IMR-90 (cell line): ENCODE measurements at regions not wholly inside any gene's neighbourhood (a gene's known extent, or its start where the extent isn't known, plus 50 kb on each side); places are given as distances from the start of the nearest gene placed in this dataset.

Experiments
- ATAC-seq: fragments of 200-7000 bp; cut with Tn5 transposase; 2 replicates; pipeline ENCODE4 v1.9.1; 2020; ENCODE audit warnings: low read depth, mild to moderate bottlenecking, moderate library complexity
- BruUV-seq: library from RNA; stranded (reverse); fragments of 400-500 nt; replicated peaks from 2 replicates; lab custom pipeline; 2021; lab: Mats Ljungman, UMichigan
- CTCF ChIA-PET: fragments of 300-600 bp; formaldehyde crosslinking; extraction: SDS; loops from one replicate; lab custom pipeline; 2021; ENCODE audit warnings: antibody characterized with exemption; lab: Yijun Ruan, JAX
- POLR2A ChIA-PET: fragments of 300-600 bp; sonication (Branson Sonifier 250); formaldehyde crosslinking; loops from one replicate; lab custom pipeline; 2022; ENCODE audit warnings: antibody characterized with exemption; ENCODE audit not compliant: unreplicated experiment; lab: Charles Lee
- DNase-seq: peaks from one replicate; pipeline ENCODE4 v3.0.0; 2013
- H2AFZ ChIP-seq: replicated peaks from 2 replicates; pipeline ENCODE3; 2013; ENCODE audit warnings: low read length, mild to moderate bottlenecking; ENCODE audit not compliant: poor library complexity
- H2AK5ac ChIP-seq: 2 replicates; pipeline ENCODE4 v1.6.1; 2013; ENCODE audit warnings: low read depth, low read length, inconsistent platforms
- H2AK9ac ChIP-seq: replicated peaks from 2 replicates; pipeline ENCODE3; 2013; ENCODE audit warnings: mild to moderate bottlenecking, low read depth, low read length, moderate library complexity; ENCODE audit not compliant: poor library complexity
- H2BK120ac ChIP-seq: 2 replicates; pipeline ENCODE4 v1.6.1; 2013; ENCODE audit warnings: low read depth, low read length, inconsistent platforms
- H2BK15ac ChIP-seq: 3 replicates; pipeline ENCODE4 v1.6.1; 2013; ENCODE audit warnings: low read depth, low read length, inconsistent platforms
- H2BK20ac ChIP-seq: 2 replicates; pipeline ENCODE4 v1.6.1; 2013; ENCODE audit warnings: low read depth, mild to moderate bottlenecking, inconsistent platforms, low read length, moderate library complexity
- H2BK5ac ChIP-seq: 2 replicates; pipeline ENCODE4 v1.6.1; 2013; ENCODE audit warnings: mild to moderate bottlenecking, low read depth, low read length, inconsistent platforms; ENCODE audit not compliant: poor library complexity, severe bottlenecking
- H3K14ac ChIP-seq: replicated peaks from 2 replicates; pipeline ENCODE4 v1.6.1; 2013; ENCODE audit warnings: low read depth, low read length, inconsistent platforms
- H3K18ac ChIP-seq: 2 replicates; pipeline ENCODE4 v1.6.1; 2013; ENCODE audit warnings: low read depth, low read length, control low read depth
- H3K23ac ChIP-seq: 2 replicates; pipeline ENCODE4 v1.6.1; 2013; ENCODE audit warnings: low read depth, low read length, inconsistent platforms
- H3K27ac ChIP-seq: 2 replicates; pipeline ENCODE4 v1.5.1; 2013; ENCODE audit warnings: mild to moderate bottlenecking, control low read depth, low read length; ENCODE audit not compliant: insufficient read depth
- H3K27me3 ChIP-seq: 2 replicates; pipeline ENCODE4 v1.6.1; 2013; ENCODE audit warnings: low read length; ENCODE audit not compliant: control insufficient read depth, insufficient read depth
- H3K36me3 ChIP-seq: 2 replicates; pipeline ENCODE4 v1.6.1; 2013; ENCODE audit warnings: low read length, mixed read lengths; ENCODE audit not compliant: control insufficient read depth, insufficient read depth
- H3K4ac ChIP-seq: 2 replicates; pipeline ENCODE4 v1.6.1; 2013; ENCODE audit warnings: low read depth, low read length, inconsistent platforms
- H3K4me1 ChIP-seq: 2 replicates; pipeline ENCODE4 v1.6.1; 2013; ENCODE audit warnings: low read length, mixed read lengths; ENCODE audit not compliant: control insufficient read depth, insufficient read depth
- H3K4me2 ChIP-seq: 2 replicates; pipeline ENCODE4 v1.6.1; 2013; ENCODE audit warnings: low read depth, mild to moderate bottlenecking, control low read depth, low read length, moderate library complexity
- H3K4me3 ChIP-seq: 2 replicates; pipeline ENCODE4 v1.5.1; 2013; ENCODE audit warnings: low read depth, mild to moderate bottlenecking, control low read depth, low read length, moderate library complexity; ENCODE audit not compliant: insufficient read depth
- H3K56ac ChIP-seq: 2 replicates; pipeline ENCODE4 v1.6.1; 2013; ENCODE audit warnings: low read length, inconsistent platforms; ENCODE audit not compliant: insufficient read depth; ENCODE audit errors: extremely low read depth
- H3K79me1 ChIP-seq, 2 experiments: 2 replicates each; pipeline ENCODE4 v1.6.1; 2013; ENCODE audit warnings: low read length in 2 of 2, inconsistent platforms in 1 of 2, low read depth in 1 of 2
- H3K9ac ChIP-seq: 2 replicates; pipeline ENCODE4 v1.6.1; 2013; ENCODE audit warnings: low read depth, low read length, control low read depth
- H3K9me1 ChIP-seq: 2 replicates; pipeline ENCODE4 v1.6.1; 2013; ENCODE audit warnings: low read length, inconsistent platforms; ENCODE audit not compliant: insufficient read depth
- H3K9me3 ChIP-seq: 2 replicates; pipeline ENCODE4 v1.6.1; 2013; ENCODE audit warnings: low read length; ENCODE audit not compliant: control insufficient read depth, insufficient read depth
- H4K20me1 ChIP-seq: 2 replicates; pipeline ENCODE4 v1.6.1; 2013; ENCODE audit warnings: low read length, inconsistent platforms; ENCODE audit not compliant: insufficient read depth
- H4K5ac ChIP-seq: 2 replicates; pipeline ENCODE4 v1.6.1; 2013; ENCODE audit warnings: mild to moderate bottlenecking, low read depth, low read length, control low read depth
- H4K8ac ChIP-seq, 2 experiments: 2 replicates each; pipeline ENCODE4 v1.6.1; 2013; ENCODE audit warnings: low read depth in 2 of 2, low read length in 2 of 2, control low read depth in 1 of 2, inconsistent platforms in 1 of 2
- H4K91ac ChIP-seq: 2 replicates; pipeline ENCODE4 v1.6.1; 2013; ENCODE audit warnings: low read depth, low read length, inconsistent platforms; ENCODE audit not compliant: insufficient read depth
- CHD1 ChIP-seq: IDR thresholded peaks from 2 replicates; pipeline ENCODE4 v1.6.1; 2012; ENCODE audit warnings: low read depth, low read length, improper control_type of control experiment
- CTCF ChIP-seq: conservative IDR thresholded peaks from 2 replicates; pipeline ENCODE4 v1.5.1; 2012; ENCODE audit warnings: mild to moderate bottlenecking, low read depth, low read length, improper control_type of control experiment
- ELK1 ChIP-seq: fragments of 150-350 bp; IDR thresholded peaks from 2 replicates; pipeline ENCODE4 v1.6.1; 2016; ENCODE audit warnings: low read depth, mild to moderate bottlenecking, low read length, moderate library complexity, borderline replicate concordance
- MAFK ChIP-seq: IDR thresholded peaks from 2 replicates; pipeline ENCODE4 v1.6.1; 2012; ENCODE audit warnings: low read depth, low read length, improper control_type of control experiment
- RAD21 ChIP-seq: IDR thresholded peaks from 2 replicates; pipeline ENCODE4 v1.6.1; 2012; ENCODE audit warnings: low read length, improper control_type of control experiment
- SMC3 ChIP-seq: fragments of 150-350 bp; IDR thresholded peaks from 2 replicates; pipeline ENCODE4 v1.6.1; 2016; ENCODE audit warnings: low read depth, mild to moderate bottlenecking, antibody characterized with exemption, low read length, moderate library complexity
- USF2 ChIP-seq: fragments of 150-350 bp; IDR thresholded peaks from 2 replicates; pipeline ENCODE4 v1.6.1; 2017; ENCODE audit warnings: mild to moderate bottlenecking, antibody characterized with exemption, low read length, low read depth
- WGBS, 2 experiments: methylation state at CpG; one replicate each; pipeline versions ENCODE4 v1.1.5 to v1.1.7; 2013; ENCODE audit warnings: missing lambda C conversion rate in 2 of 2; ENCODE audit not compliant: insufficient read length in 1 of 2; ENCODE audit errors: extremely low coverage in 2 of 2; 5-methylcytosine and 5-hydroxymethylcytosine counted together
- dilution Hi-C: fragments of 300-500 bp; cut with HindIII; formaldehyde crosslinking; loops from one replicate; pipeline ENCODE4 v1.14.3; 2018; ENCODE audit warnings: low sequenced_read_pairs; ENCODE audit not compliant: unreplicated experiment
- in situ Hi-C: fragments of 300-500 bp; cut with MboI; formaldehyde crosslinking; loops from 3 replicates; pipeline ENCODE4 v1.14.3; 2019; ENCODE audit warnings: low sequenced_read_pairs, inconsistent platforms, mixed read lengths
- intact Hi-C: fragments of 100-400 bp; cut with micrococcal nuclease; formaldehyde crosslinking; loops from 2 replicates; pipeline ENCODE4 v1.10.0; 2022

GRCh38 chr1:198829944-198830343 is 191.1 kb downstream of the PTPRC start:
- peak; percentile 65; the same call in 1 of the 2 replicates for ATAC-seq
- H3K27me3 ChIP-seq: no peaks in the 10 kb centered on the region
- no peak overlapping the region for H2BK5ac ChIP-seq
- no peak overlapping the region for H2BK15ac ChIP-seq
- POLR2A ChIA-PET: interaction anchor here (0.6 kb wide), 1 partner anchor 181 kb away, joined by 3 read pairs; no protein-coding TSS in a partner anchor
- no TSS peak for BruUV-seq
- WGBS, 2 experiments: no CpG with 5 or more reads among the region's 1 CpG
- H3K4me2 ChIP-seq: no peak overlapping the region
- no peak overlapping the region for H3K23ac ChIP-seq
- peak; percentile 35 for DNase-seq
- H3K14ac ChIP-seq: no peak overlapping the region
- no peak overlapping the region for H4K8ac ChIP-seq
- peaks cover 6% of the 10 kb centered on the region for H3K4me1 ChIP-seq
- no peaks in the 10 kb centered on the region for H3K9me3 ChIP-seq
- no peak overlapping the region for H3K18ac ChIP-seq
- no peak overlapping the region for H3K4ac ChIP-seq
- 0 out of 2 replicates have a peak overlapping the region, but pooled peaks have one; percentile 2 for H4K5ac ChIP-seq
- H3K4me3 ChIP-seq: no peak overlapping the region
- no peak overlapping the region for H2AFZ ChIP-seq
- no peaks in the 10 kb centered on the region for H3K9me1 ChIP-seq
- TF ChIP-seq ELK1 (no peak), CHD1 (no peak), MAFK (no peak), RAD21 (peak; percentile 35), CTCF (peak; percentile 38), SMC3 (peak; percentile 31; the same call in 1 of the 2 replicates), USF2 (no peak)
- CTCF ChIA-PET: no interaction called here
- H3K56ac ChIP-seq: no peak overlapping the region
- no peaks in the 10 kb centered on the region for H3K79me1 ChIP-seq
- H3K9ac ChIP-seq: no peak overlapping the region
- no peak overlapping the region for H2AK5ac ChIP-seq
- dilution Hi-C loops (no loop called here), intact Hi-C loops (loop anchor here (10.0 kb wide), 1 partner anchor 635 kb away; no protein-coding TSS in a partner anchor), in situ Hi-C loops (no loop called here)
- H4K20me1 ChIP-seq: no peaks in the 10 kb centered on the region
- no peak overlapping the region for H2BK20ac ChIP-seq
- H4K91ac ChIP-seq: no peak overlapping the region
- H3K36me3 ChIP-seq: no peaks in the 10 kb centered on the region
- H2AK9ac ChIP-seq: no peak overlapping the region
- no peak overlapping the region for H3K27ac ChIP-seq
- no peak overlapping the region for H2BK120ac ChIP-seq
